Activated naive CD8-positive, alpha-beta T cell treated with anti-CD3 and anti-CD28 coated beads, Interleukin-2, amount 10 ng/mL, durations not matched to agents 7 days and 5 days (primary cell): ENCODE measurements at regions not wholly inside any gene's neighbourhood (a gene's known extent, or its start where the extent isn't known, plus 50 kb on each side); places are given as distances from the start of the nearest gene placed in this dataset.

ENCODE experiments used
- ATAC-seq: fragments of 150-1000 bp; cut with Tn5 transposase; one replicate; pipeline ENCODE4 v1.10.0; 2021; ENCODE audit warnings: low read depth, moderate library complexity
- POLR2A ChIA-PET: fragments of 350-600 bp; sonication (Branson Sonifier 250); formaldehyde crosslinking; loops from one replicate; lab custom pipeline; 2021; ENCODE audit warnings: antibody characterized with exemption; lab: Charles Lee
- DNase-seq: peaks from one replicate; pipeline ENCODE4 v3.0.0; 2021
- H3K27ac Mint-ChIP-seq: one replicate; pipeline ENCODE4 v1.8.0; 2022; ENCODE audit warnings: mild to moderate bottlenecking, mixed read lengths
- H3K27me3 Mint-ChIP-seq: one replicate; pipeline ENCODE4 v1.8.0; 2022; ENCODE audit warnings: mild to moderate bottlenecking, moderate library complexity, mixed read lengths
- H3K36me3 Mint-ChIP-seq: one replicate; pipeline ENCODE4 v1.8.0; 2021; ENCODE audit warnings: mild to moderate bottlenecking, mixed read lengths
- H3K4me1 Mint-ChIP-seq: one replicate; pipeline ENCODE4 v1.8.0; 2021; ENCODE audit warnings: mixed read lengths
- H3K4me3 Mint-ChIP-seq: one replicate; pipeline ENCODE4 v1.8.0; 2022; ENCODE audit warnings: mild to moderate bottlenecking, moderate library complexity, mixed read lengths
- H3K9me3 Mint-ChIP-seq: one replicate; pipeline ENCODE4 v1.8.0; 2021; ENCODE audit warnings: mixed read lengths

DNA sequence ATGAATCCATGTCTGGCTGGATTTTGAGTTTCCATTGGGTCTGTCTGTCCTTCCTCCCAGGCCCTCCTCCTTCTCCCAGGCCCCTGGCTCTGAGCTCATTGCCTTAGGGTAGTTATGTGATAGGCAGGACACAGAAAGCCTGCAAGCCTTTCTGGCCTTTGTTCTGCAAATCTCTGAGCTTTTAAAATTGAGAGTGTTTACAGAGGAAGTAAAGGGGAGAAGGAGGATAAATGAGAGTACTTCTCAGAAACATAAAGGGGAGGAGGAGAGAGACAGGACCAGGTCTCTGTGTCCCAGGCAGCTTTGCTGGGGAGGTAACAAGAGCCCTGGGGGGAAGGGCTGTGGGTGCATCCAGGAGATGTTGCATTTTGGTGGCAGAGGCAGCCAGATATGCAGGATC lies 126.7 kb downstream of the FOXD2 start:
- Mint-ChIP-seq H3K27ac (no peak overlapping the region), H3K4me1 (peaks cover 15% of the 10 kb centered on the region), H3K9me3 (no peaks in the 10 kb centered on the region), H3K36me3 (no peaks in the 10 kb centered on the region), H3K27me3 (peaks cover 24% of the 10 kb centered on the region), H3K4me3 (no peak overlapping the region)
- POLR2A ChIA-PET, result no interaction called here
- no peak for DNase-seq
- ATAC-seq, result no peak

GRCh38 chr1:47565092-47565491 lies 127.2 kb downstream of the FOXD2 start:
- no peak for DNase-seq
- Mint-ChIP-seq H3K36me3 (no peaks in the 10 kb centered on the region), H3K9me3 (no peaks in the 10 kb centered on the region), H3K4me3 (no peak overlapping the region), H3K27ac (no peak overlapping the region), H3K27me3 (peaks cover 22% of the 10 kb centered on the region), H3K4me1 (peaks cover 15% of the 10 kb centered on the region)
- ATAC-seq, result no peak
- POLR2A ChIA-PET, result no interaction called here

GRCh38 chr1:47565676-47566075 lies 127.8 kb downstream of the FOXD2 start:
- H3K4me1 Mint-ChIP-seq, result peaks cover 18% of the 10 kb centered on the region

GRCh38 chr1:47568763-47569162 lies 130.9 kb downstream of the FOXD2 start:
- no peaks in the 10 kb centered on the region for H3K36me3 Mint-ChIP-seq
- POLR2A ChIA-PET, result no interaction called here

More at GRCh38 chr1:47565676-47566075, 127.8 kb downstream of the FOXD2 start:
- Mint-ChIP-seq H3K4me3 (no peak overlapping the region), H3K9me3 (no peaks in the 10 kb centered on the region), H3K27ac (no peak overlapping the region), H3K27me3 (peaks cover 19% of the 10 kb centered on the region), H3K36me3 (no peaks in the 10 kb centered on the region)
- POLR2A ChIA-PET, result no interaction called here
- ATAC-seq (no peak), DNase-seq (no peak)

DNA sequence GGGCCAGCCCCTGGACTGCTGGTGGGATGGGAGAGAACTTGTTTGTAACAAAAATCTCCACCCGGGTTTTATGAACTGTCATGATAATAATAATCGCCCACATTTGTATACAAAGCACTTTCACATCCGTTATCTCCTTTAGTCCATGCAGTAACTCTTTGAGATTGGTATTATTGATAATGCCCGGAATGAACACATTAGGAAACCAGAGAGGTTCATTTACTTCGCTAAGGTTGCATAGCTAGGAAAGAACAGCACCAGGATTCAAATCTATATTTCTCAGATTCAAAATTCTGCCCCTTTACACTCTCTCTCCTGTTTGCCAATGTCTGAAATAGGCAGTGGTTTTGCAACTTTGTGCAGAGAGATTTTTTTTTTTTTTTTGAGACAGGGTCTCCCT lies 131.4 kb downstream of the FOXD2 start:
- H3K9me3 Mint-ChIP-seq, result no peaks in the 10 kb centered on the region
- ATAC-seq (no peak), DNase-seq (no peak)
- peaks cover 6% of the 10 kb centered on the region for H3K27me3 Mint-ChIP-seq
- H3K4me1 Mint-ChIP-seq, result peaks cover 7% of the 10 kb centered on the region
- no peaks in the 10 kb centered on the region for H3K36me3 Mint-ChIP-seq
- no peak overlapping the region for H3K4me3 Mint-ChIP-seq
- POLR2A ChIA-PET, result interaction anchor here (0.7 kb wide), 1 partner anchor 156 kb away, joined by 4 read pairs; no protein-coding TSS in a partner anchor
- H3K27ac Mint-ChIP-seq, result no peak overlapping the region

More at GRCh38 chr1:47568763-47569162, 130.9 kb downstream of the FOXD2 start:
- peaks cover 11% of the 10 kb centered on the region for H3K27me3 Mint-ChIP-seq
- H3K4me1 Mint-ChIP-seq, result peaks cover 8% of the 10 kb centered on the region
- H3K4me3 Mint-ChIP-seq, result no peak overlapping the region
- H3K9me3 Mint-ChIP-seq, result no peaks in the 10 kb centered on the region
- no peak overlapping the region for H3K27ac Mint-ChIP-seq
- ATAC-seq, result no peak
- DNase-seq, result no peak

GRCh38 chr1:47569681-47570470 lies 132.0 kb downstream of the FOXD2 start:
- Mint-ChIP-seq H3K27ac (no peak overlapping the region), H3K36me3 (no peaks in the 10 kb centered on the region), H3K9me3 (no peaks in the 10 kb centered on the region), H3K27me3 (peaks cover 3% of the 10 kb centered on the region), H3K4me1 (peaks cover 7% of the 10 kb centered on the region), H3K4me3 (no peak overlapping the region)
- DNase-seq (no peak), ATAC-seq (no peak)
- POLR2A ChIA-PET, result interaction anchor here (0.7 kb wide), 1 partner anchor 157 kb away, joined by 4 read pairs; no protein-coding TSS in a partner anchor

- peaks cover 7% of the 10 kb centered on the region for H3K4me1 Mint-ChIP-seq
- ATAC-seq, result no peak
- POLR2A ChIA-PET, result no interaction called here
- peaks cover 3% of the 10 kb centered on the region for H3K27me3 Mint-ChIP-seq
- H3K9me3 Mint-ChIP-seq, result no peaks in the 10 kb centered on the region
- DNase-seq, result no peak
- no peak overlapping the region for H3K27ac Mint-ChIP-seq
- no peaks in the 10 kb centered on the region for H3K36me3 Mint-ChIP-seq
- H3K4me3 Mint-ChIP-seq, result no peak overlapping the region
These were observed 133.3 kb downstream of the FOXD2 start for GRCh38 chr1:47571161-47571560.

- no peak overlapping the region for H3K4me3 Mint-ChIP-seq
- H3K27ac Mint-ChIP-seq, result no peak overlapping the region
- POLR2A ChIA-PET, result no interaction called here
- DNase-seq, result no peak
- H3K27me3 Mint-ChIP-seq, result peaks cover 5% of the 10 kb centered on the region
- H3K9me3 Mint-ChIP-seq, result no peaks in the 10 kb centered on the region
- H3K4me1 Mint-ChIP-seq, result peaks cover 7% of the 10 kb centered on the region
- no peaks in the 10 kb centered on the region for H3K36me3 Mint-ChIP-seq
- no peak for ATAC-seq
These were observed 134.1 kb downstream of the FOXD2 start for GRCh38 chr1:47571952-47572351.

GRCh38 chr1:47572731-47573430 lies 135.0 kb downstream of the FOXD2 start:
- no peak for DNase-seq
- Mint-ChIP-seq H3K27ac (no peak overlapping the region), H3K4me1 (peaks cover 7% of the 10 kb centered on the region), H3K9me3 (no peaks in the 10 kb centered on the region), H3K36me3 (no peaks in the 10 kb centered on the region), H3K27me3 (peaks cover 8% of the 10 kb centered on the region), H3K4me3 (no peak overlapping the region)
- no peak for ATAC-seq
- POLR2A ChIA-PET, result no interaction called here

GRCh38 chr1:47574451-47575165 lies 136.8 kb downstream of the FOXD2 start:
- Mint-ChIP-seq H3K27me3 (peaks cover 14% of the 10 kb centered on the region), H3K4me1 (peaks cover 7% of the 10 kb centered on the region), H3K4me3 (no peak overlapping the region), H3K36me3 (no peaks in the 10 kb centered on the region), H3K9me3 (no peaks in the 10 kb centered on the region), H3K27ac (no peak overlapping the region)
- ATAC-seq (no peak), DNase-seq (no peak)
- POLR2A ChIA-PET, result no interaction called here

DNA sequence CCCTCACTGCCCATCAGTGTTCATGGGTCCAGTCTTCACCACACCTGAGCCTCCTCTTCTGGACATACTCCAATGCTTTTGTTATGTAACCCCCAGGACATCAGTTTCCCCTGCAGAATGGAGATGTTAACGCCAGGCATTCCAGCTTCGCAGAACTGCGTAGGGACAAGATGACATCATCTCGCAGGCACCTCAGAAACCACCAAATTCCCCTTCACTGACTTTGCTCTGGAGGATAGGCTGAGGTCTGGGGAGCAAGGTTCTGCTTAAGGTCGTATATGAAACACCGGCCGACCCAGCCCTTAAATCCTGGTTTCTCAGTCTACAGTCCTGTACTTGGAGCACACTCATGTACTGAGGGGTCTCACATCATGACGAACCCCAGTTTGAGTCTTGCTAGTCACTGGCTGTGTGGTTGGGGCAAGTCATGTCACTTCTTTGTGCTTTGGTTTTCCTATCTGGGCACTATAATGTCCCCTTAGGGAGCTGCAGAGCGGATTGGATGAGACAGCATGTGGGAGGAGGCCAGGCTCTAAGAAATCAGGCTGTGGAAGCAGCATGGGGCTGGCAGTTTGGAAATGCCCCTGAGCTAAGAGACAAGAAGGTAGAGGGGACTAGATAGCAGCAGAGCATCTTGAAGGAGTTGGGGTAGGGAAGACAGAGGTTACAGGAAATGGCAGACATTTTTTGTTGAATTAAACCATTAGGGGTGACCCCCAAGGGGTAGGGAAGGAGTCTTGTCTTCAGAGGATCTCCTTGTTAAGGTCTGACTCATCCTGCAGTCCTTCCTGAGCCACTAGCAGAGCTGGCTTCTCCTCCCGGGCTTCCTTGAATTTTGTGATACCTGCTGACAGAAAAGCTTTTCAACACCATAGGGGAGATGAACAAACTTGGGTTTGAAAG lies 138.3 kb downstream of the FOXD2 start:
- H3K4me1 Mint-ChIP-seq, result no peaks in the 10 kb centered on the region
- no peak for ATAC-seq
- no peaks in the 10 kb centered on the region for H3K36me3 Mint-ChIP-seq
- DNase-seq, result no peak
- H3K9me3 Mint-ChIP-seq, result no peaks in the 10 kb centered on the region
- H3K27ac Mint-ChIP-seq, result no peak overlapping the region
- H3K27me3 Mint-ChIP-seq, result peaks cover 22% of the 10 kb centered on the region
- POLR2A ChIA-PET, result no interaction called here
- no peak overlapping the region for H3K4me3 Mint-ChIP-seq

DNA sequence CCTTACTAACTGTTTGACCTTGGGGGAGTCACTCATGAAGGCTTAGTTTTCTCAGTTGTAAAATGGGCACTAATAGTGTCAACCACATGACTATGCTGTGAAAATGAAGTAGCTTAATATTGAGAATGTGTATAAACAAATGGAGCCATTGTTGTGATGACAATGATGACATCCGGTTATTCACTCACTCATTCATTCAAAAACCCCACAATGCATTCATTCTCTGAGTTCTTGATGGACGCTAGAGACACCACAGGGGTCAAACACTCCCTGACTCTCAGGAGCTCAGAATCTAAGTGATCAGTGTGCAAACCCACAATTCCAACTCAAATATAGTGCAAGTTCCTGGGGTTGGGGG lies 138.9 kb downstream of the FOXD2 start:
- peaks cover 24% of the 10 kb centered on the region for H3K27me3 Mint-ChIP-seq
- DNase-seq, result no peak
- H3K9me3 Mint-ChIP-seq, result no peaks in the 10 kb centered on the region
- H3K36me3 Mint-ChIP-seq, result no peaks in the 10 kb centered on the region
- H3K27ac Mint-ChIP-seq, result no peak overlapping the region
- ATAC-seq, result no peak
- H3K4me3 Mint-ChIP-seq, result no peak overlapping the region
- no peaks in the 10 kb centered on the region for H3K4me1 Mint-ChIP-seq
- POLR2A ChIA-PET, result no interaction called here
